Suppressor macrophage treated with lipopolysaccharide for 4 hours (primary cell): ENCODE measurements at regions not wholly inside any gene's neighbourhood (a gene's known extent, or its start where the extent isn't known, plus 50 kb on each side); places are given as distances from the start of the nearest gene placed in this dataset.
"Not testable (repeated sequence)": the region's sequence is repeated elsewhere in the genome, so short reads cannot be mapped to it uniquely, and the experiment has no call there.

Experiments used
- DNase-seq: peaks from one replicate; pipeline ENCODE4 v3.0.0-alpha.2; 2020

DNA sequence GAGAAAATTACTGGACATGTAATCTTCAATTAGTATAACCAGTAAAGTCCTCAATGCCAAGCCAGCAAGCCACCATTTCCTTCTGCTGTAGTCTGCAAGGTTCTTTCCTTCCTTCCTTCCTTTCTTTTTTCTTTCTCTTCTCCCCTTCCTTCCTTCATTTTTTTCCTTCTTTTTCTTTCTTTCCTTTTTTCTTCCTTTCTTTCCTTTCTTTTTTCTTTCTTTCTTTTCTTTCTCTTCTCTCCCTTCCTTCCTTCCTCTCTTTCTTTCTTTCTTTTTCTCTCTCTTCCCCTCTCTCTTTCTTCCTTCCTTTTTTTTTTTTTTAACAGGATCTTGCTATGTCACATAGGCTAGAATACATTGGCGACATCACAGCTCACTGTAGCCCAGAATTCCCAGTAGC is 369.8 kb downstream of the SEMA3D start:
- no peak for DNase-seq

DNA sequence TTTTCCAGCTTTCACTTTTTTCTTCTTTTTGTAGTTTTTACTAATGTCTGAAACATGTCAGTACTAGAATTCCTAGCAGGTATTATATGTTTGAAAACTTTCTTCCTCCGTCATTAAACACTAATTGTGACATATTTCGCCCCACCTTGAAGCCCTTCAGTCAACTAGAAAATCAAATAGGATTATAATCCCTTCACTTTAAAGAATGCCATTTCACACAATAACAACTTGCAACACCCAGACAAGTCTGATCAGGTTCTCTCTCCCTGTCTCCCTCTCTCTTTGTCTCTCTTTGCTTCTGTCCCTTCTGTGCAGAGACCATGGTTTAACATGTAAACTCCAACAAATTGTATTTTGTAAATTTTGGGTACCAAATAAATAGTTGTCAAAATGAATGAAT is 373.5 kb downstream of the SEMA3D start:
- DNase-seq: no peak

DNA sequence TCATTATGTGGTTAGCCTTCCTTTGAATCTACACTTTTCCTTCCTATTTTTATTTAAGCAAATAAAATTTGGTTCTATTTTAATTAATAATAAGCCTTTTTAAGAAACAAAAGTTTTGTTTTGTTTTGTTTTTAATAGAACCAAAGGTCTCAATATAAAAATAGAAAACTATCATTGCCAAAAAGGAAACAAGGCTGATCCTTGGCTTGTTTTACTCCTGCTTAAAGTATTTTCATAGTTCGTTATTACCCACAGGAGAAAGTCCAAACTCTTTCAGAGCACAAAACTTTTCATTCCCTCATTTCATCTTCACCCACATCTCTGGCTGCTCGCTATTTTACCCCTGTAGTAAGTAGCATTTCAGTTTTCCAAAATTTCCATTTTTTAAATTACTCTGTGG is 374.8 kb downstream of the SEMA3D start:
- no peak for DNase-seq

DNA sequence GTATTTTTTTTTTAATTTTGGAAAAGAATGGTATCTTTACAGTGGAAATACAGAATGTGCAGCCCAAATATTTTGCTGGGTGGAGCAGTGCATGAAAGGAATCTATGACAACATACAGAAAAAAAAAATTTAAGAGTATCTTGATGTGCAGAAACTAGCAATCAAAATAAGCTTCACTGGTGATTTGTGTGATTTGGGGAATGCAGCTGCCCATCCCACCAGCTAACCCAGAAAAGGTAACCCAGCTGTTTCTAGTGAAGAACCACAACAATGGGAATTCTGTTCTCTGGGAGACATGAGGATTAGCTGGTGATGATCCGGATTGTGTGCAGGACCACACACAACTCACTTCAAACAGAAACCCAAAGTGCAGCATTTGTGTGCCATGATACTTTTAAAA is 375.5 kb downstream of the SEMA3D start:
- DNase-seq: no peak

DNA sequence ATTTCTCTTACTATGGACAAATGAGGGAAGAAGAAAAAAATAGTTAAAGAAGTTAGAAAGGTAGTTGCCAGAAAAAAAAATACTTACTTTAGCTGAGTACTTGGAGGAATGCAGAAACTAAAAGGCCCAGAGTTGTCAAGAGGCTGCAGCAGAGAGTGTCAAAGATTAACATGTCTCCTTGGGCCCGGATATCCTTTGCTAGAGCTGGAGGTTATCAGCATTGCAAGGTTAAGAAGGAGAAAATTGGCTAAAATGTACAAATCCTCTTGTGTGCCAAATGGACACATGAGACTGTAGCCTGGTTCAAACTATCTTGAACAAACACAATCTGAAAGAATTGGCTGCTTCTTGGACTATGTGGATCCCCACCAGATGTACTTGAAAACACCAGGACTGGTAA is 377.0 kb downstream of the SEMA3D start:
- no peak for DNase-seq

DNA sequence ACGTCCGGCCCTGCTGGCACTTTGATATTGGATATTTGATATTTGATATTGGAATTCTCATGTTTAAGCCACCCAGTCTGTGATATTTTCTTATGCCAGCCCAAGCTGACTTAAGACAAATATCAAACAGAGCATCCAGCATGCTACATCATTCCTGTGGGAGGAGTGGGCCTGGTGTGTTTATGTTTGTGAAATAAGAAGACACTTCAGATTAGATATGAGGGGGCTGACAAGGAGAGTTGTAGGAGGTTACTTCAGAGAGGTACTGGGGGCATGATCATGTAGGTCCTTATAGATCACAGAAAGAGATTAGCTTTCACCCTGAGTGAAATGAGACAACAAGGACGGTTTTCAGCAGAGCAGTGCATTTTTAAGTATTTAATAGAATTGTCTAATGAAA is 382.9 kb downstream of the SEMA3D start:
- DNase-seq: no peak

DNA sequence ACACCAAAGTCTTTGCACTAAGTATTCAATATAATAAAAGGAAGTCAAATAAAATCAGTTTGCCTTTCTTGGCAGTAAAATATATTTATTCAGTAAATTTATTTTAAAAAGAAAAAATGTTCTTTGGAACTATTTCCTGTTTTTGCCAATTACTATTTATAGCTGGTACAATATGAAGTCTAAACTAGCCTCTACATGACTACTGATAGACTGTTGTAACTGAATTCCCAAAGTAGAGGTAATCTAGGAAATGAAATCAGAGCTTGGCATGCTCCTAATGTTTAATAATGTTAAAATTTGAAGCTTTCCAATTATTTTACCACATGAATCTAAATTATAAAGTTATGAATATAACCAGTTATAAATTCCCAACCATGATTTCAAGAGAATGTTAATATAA is 385.5 kb downstream of the SEMA3D start:
- DNase-seq: no peak

DNA sequence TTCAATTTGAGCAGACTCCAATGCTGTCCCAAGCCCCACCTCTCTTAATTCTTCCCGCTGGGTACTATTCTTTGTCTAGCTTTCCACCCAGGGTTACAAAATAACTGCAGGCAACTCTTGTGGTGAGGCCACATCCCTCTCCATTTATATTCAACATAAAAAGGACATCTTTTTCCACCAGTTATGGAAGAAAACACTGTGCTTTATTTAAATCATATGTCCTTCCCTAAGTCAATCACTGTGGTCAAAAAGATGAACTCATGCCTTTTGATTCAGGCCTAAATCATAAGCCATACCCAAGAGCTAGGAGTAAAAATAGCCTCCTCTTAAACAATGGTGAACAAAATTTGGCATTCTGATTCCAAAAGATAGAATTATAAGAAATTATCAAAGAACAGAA is 386.0 kb downstream of the SEMA3D start:
- no peak for DNase-seq

DNA sequence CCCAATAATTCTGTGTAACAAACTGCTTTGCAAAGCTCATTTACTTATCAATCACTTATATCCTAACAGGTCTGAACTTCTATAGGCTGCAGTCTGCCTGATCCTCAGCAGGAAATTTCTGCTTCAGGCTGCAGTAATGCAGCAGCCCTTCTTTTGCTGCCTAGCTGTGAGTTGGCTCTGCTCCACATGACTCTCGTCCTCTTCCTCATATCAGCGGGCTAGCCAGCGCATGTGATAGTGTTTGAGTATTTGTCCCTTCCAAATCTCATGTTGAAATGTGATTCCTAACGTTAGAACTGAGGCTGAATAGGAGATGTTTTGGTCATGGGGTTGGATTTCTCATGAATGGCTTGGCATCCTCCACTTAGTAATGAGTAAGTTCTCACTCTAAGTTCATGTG is 387.8 kb downstream of the SEMA3D start:
- DNase-seq: no peak

DNA sequence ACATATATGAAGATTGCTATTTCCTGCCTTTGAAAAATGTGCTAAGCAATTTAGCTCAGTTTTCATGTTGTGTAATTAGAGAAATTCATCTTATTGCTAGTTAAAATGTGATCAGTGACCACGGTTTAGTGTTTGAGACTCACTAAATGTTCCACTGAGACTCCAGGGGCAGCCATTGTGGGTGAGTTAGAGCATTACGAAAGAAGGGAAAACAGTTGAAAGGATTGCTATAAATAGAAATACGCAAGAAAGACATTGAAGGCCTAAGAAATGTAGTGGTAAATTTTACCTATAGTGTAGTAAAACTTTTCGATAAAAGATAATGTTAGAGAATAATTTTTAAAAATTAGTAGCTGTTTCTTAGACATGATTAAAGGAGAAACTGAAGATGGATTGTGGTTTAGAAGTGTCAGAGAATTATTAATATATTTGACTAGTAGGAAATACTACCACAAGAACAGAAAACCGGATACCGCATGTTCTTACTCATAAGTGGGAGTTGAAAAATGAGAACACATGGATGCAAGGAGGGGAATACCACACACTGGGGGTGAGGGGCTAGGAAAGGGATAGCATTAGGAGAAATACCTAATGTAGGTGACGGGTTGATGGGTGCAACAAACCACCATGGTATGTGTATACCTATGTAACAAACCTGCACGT is 394.5 kb downstream of the SEMA3D start:
- DNase-seq: peak; percentile 49

DNA sequence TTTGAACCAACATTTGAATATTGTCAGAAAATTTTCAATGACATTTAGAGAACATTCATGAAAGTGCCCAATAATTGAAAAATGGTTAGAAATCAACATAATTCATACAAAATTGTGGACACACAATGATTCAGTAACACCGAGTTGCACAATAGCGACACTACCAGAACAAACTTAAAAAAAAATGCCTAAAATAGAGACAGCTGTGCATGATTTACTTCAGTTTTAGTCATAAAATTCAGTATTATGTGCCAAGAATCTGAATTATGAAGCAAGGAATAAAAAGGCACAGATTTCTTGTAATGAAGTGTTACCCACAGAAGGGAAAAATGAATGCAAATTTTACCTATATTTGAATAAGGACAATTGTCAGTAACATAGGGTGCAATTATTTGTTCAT is 396.0 kb downstream of the SEMA3D start:
- peak; percentile 36 for DNase-seq

DNA sequence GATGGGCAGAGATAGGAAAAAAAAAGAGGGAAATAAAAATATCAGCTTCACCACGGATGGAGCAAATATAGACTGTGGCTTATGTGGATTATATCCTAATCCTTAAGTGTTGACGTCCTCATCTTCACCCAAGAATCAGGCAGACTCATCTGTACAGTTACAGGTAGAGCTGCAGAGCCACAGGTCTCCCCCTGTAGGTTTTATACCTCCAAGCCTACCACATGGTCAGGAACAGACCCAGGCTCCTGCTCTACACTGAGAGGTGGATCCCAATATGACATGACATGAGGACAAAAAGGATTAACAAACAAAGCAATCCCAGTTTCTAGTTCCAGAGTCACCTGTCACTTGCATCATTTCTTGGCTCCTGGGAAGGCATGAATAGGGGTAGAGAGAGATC is 400.8 kb downstream of the SEMA3D start:
- no peak for DNase-seq

DNA sequence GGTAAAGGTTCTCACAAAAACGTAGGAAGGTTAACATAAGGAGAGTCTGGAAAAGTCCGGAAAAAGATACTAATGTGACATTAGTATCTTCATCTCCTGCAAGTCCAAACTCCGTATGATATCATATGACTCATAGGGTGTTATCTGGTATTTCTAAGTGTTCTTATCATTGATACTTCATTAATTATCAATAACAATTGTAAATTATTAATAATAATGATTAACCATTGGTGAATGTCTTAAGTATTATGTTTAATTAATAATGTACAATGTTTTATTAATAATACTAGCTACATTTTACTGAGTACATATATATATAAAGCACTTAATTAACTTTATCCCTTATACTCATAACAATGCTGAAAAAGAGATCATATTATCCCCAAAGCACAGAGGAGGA is 402.4 kb downstream of the SEMA3D start:
- DNase-seq: no peak

DNA sequence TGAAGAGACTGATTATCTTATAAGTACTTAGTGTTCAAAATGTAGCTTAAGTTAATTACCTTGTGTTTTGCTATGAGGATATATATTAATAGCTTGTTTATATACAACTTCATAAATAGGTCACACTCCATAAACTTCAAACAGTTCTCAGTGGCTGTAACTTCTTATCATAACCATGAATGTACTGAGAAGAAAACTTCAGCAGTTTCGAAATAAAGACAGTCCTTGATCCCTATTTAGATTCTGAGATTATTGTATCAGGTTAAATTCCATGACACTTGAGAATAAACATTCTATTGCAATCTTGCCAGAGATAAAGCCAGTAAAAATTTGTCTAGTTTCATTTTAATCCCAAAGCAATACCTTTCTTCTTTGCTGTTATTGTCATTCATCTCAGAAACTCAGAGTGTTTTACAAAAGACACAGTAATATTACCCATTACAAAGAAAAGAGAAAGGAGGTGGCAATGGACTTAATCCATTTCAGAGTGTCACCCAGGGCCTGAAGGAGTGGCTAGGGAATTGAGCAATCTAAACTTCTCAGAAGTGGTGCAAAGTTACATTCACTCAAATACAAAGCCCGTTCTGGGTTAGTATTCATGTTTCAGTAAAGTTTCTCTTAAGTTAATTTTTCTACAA is 403.6 kb downstream of the SEMA3D start:
- no peak for DNase-seq

DNA sequence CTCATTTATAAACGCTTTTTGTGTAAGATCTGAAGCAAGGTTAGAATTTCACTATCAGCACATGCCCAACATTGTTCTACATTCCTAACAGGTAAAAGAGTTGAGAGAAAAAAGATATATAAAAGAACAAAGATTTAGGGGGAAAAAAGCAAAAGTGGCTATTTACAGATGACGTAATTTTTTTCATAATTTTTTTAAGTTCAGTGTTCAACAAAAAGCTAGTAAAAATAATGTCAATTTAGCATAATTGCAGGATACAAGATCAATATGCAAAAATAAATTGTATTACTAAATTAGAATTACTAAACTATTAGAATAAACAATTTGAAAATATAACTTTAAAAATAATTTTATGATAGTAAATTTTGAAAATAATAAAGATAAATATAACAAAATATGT is 405.0 kb downstream of the SEMA3D start:
- DNase-seq: no peak

DNA sequence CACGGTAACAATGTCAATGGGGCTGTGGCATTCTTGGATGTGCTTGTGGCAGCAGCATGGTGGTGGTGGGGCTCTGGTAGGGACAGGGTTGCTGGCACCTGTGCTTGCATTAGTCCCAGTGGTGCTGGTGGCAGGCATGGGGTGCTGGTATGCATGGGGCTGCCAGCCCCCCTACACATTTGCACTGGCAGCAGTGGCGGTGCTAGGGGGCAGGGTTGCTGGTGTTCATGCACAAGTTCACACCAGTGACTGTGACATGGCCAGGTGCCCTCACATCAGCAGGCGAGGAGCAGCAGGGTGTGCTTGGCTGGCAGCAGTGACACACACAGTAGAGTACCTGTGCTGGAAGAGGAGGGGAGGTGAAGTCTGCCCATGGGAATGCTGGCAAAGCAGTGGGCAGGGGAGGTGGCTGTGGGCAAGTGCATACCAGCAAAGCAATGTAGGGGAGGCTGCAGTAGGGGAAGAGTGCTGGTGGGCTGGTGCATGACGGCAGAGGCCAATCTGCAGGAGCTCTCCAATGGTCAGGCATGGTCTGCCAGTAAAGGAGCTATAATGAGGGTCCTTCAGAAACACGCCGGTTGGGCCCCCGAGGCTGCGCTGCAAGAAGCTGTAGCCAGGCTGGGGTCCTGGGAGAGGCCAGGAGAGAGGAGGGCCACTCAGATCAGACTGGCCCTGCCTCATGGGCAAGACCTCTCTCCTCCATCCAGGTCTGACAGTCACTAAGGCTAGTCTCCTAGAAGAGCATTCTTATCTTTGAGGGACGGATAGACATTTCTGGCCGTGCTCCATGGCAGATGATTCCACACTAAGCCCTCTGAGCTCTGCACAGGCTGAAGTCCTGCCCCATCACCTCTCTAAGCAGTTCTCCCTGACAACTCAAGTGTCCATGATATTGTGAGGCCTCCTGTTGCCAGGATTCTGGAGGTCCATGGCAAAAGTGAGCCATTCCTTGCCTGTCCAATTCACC is 406.4 kb downstream of the SEMA3D start:
- DNase-seq: no peak

DNA sequence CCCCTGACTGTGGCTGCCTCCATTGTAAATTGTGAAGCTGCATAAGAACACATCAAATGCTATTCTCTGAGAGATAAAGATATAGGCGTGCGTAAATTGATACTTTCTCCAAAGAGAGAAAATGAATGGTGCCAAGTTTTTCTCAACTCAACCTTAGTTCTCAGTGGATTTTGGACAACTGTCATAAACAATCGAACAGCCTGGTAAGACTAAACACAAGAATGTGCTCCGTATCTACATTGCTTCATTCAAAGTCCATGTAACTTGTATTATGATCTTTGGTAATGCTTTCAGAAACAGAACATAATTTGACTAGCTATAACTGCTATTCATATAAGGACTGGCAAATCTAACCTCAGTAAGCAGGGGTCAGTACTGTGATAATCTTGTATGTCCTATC is 429.1 kb downstream of the SEMA3D start:
- DNase-seq: no peak

DNA sequence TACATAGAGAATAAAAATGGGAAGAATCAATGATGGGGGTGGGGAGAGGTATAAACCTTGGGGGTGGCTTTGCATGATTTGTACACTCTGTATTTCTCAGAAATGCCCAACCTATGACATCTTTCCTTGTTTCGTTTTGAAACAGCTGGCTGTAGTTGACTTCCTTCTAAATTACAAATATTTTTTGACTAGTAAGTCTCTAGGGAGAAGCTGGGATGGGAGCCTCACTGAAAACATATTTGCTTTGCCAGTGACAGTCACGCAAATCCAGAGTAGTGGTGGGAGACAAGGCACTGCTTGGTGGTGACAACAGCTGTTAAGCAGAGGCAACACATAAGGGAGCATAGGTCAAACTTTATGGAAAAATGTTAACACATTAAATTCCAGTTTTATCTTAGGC is 440.5 kb downstream of the SEMA3D start:
- DNase-seq: no peak

DNA sequence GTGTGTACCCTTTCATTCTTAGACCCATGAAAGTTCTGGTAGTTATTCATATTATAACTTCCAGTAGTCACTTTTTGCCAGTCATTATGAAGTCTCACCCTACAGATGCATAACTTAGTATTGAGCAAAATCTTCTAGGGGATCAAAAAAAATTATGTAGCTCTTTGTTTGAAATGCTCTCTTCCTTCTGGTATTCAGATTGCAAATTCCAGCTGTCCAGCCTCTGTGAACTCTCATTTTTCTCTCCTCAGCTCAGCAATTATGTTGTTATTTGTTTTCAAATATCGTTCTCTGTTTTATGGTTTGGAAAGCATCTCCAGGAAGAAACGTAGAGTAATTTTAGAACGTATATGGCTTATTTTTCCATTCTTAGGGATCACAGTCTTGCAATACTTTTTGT is 442.5 kb downstream of the SEMA3D start:
- no peak for DNase-seq

DNA sequence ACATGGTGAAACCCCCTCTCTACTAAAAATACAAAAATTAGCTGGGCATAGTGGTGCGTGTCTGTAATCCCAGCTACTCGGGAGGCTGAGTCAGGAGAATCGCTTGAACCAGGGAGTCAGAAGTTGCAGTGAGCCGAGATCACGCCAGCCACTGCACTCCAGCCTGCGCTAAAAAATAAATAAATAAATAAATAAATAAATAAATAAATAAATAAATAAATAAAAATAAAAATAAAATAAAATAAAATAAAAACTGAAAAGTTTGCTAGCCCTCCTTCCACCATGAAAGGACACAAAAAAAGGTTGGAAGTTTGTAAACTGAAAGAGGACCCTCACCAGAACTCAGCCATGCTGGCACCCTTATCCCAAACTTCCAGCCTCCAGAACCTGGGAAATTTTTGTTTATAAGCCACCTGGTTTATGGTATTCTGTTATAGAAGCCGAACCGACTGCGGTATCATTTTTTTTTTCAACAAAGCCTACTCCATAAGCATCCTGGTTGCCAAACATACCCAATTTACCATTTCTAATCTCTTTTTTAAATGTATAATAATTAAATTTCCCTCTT is 448.2 kb downstream of the SEMA3D start:
- no peak for DNase-seq

DNA sequence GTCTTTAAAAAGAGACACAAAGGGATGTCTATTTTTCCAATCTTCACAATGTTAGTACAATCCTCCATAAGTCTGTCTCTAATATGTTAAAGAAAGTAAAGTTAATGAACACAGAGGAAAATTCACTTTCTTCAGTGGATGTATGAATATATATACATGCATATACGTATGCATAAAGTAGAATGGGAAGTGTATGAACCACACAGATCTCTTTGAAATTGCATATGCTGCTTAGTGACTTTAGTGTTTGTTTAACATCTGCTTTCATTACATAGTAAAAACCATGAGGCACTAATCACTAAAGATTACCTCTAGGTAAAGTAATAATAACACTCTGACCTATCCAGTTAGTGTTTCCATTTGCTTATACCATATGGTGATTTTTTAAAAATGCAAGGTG is 451.2 kb downstream of the SEMA3D start:
- DNase-seq: no peak

DNA sequence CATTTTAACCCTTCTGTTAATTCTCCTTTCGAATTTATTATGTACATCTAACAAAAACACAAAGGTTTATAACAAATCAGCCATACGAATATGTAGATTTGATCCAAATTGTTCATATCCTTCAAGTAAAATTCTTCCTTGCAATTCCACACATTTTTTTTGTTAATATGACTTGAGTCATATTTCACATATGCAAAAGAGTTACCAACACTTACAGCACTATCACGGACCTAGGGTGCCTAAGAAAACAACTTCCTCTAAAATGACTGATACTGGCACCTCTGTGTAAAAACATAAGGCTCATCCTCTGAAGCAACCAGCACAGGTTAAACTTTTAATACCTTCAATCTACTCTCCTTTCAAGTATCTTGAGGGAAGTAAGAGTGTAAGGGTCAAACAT is 451.8 kb downstream of the SEMA3D start:
- no peak for DNase-seq

DNA sequence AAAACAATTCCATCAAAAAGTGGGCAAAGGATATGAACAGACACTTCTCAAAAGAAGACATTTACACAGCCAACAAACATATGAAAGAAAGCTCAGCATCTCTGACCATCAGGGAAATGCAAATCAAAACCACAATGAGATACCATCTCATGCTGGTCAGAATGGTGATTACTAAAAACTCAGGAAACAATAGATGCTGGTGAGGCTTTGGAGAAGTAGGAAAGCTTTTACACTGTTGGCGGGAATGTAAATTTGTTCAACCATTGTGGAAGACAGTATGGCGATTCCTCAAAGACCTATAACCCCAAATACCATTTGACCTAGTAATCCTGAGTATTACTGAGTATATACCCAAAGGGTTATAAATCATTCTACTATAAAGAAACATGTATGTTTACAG is 452.9 kb downstream of the SEMA3D start:
- DNase-seq: not testable (repeated sequence)

DNA sequence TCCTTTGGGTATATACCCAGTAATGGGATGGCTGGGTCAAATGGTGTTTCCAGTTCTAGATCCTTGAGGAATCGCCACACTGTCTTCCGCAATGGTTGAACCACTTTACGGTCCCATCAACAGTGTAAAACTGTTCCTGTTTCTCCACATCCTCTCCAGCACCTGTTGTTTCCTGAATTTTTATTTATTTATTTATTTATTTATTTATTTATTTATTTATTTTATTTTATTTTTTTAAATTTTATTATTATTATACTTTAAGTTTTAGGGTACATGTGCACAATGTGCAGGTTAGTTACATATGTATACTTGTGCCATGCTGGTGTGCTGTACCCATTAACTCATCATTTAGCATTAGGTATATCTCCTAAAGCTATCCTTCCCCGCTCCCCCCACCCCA is 456.0 kb downstream of the SEMA3D start:
- DNase-seq: not testable (repeated sequence)
